Caki2 (cell line): ENCODE measurements at regions not wholly inside any gene's neighbourhood (a gene's known extent, or its start where the extent isn't known, plus 50 kb on each side); places are given as distances from the start of the nearest gene placed in this dataset.
A peak's percentile ranks its signal among the peaks of the same experiment; 100 is the strongest.

Source experiments
- DNase-seq: peaks from one replicate; pipeline ENCODE4 v3.0.0-alpha.2; 2015; ENCODE audit warnings: low read depth
- in situ Hi-C: cut with HindIII; loops from 2 replicates; pipeline ENCODE4 v1.10.0; 2016; ENCODE audit warnings: low sequenced_read_pairs, low pct_unique_long_range_greater_than_20kb, mixed read lengths

GRCh38 chr3:187954873-187955586 lies 198.9 kb upstream of the LPP start:
- peak; percentile 97 for DNase-seq
- in situ Hi-C loops: no loop called here

GRCh38 chr3:187955587-187955952 lies 198.4 kb upstream of the LPP start:
- DNase-seq: no peak
- in situ Hi-C loops: no loop called here

- DNase-seq: no peak
- in situ Hi-C loops: no loop called here
Measured at GRCh38 chr3:187957165-187957581, 196.8 kb upstream of the LPP start.

GRCh38 chr3:187957582-187957981 lies 196.4 kb upstream of the LPP start:
- in situ Hi-C loops: no loop called here
- no peak for DNase-seq

- no peak for DNase-seq
- in situ Hi-C loops: no loop called here
Measured at GRCh38 chr3:187958432-187959003, 195.4 kb upstream of the LPP start.

- no peak for DNase-seq
- in situ Hi-C loops: no loop called here
Measured at GRCh38 chr3:187960820-187961219, 193.1 kb upstream of the LPP start.

- in situ Hi-C loops: no loop called here
- DNase-seq: no peak
Measured at GRCh38 chr3:187961366-187961765, 192.6 kb upstream of the LPP start.

- no peak for DNase-seq
- in situ Hi-C loops: no loop called here
Measured at GRCh38 chr3:187963003-187963676, 190.8 kb upstream of the LPP start.

- no peak for DNase-seq
- in situ Hi-C loops: no loop called here
Measured at GRCh38 chr3:187963677-187964385, 190.1 kb upstream of the LPP start.

GRCh38 chr3:187964760-187965159 lies 189.2 kb upstream of the LPP start:
- DNase-seq: no peak
- in situ Hi-C loops: no loop called here

- in situ Hi-C loops: no loop called here
- DNase-seq: no peak
Measured at GRCh38 chr3:187966096-187966495, 187.9 kb upstream of the LPP start.

GRCh38 chr3:187966636-187967406 lies 187.1 kb upstream of the LPP start:
- DNase-seq: no peak

GRCh38 chr3:187967993-187968392 lies 186.0 kb upstream of the LPP start:
- no peak for DNase-seq
- in situ Hi-C loops: no loop called here

More at GRCh38 chr3:187966636-187967406, 187.1 kb upstream of the LPP start:
- in situ Hi-C loops: no loop called here

GRCh38 chr3:187968883-187969580 lies 184.9 kb upstream of the LPP start:
- in situ Hi-C loops: no loop called here
- DNase-seq: peak; percentile 35

GRCh38 chr3:187969581-187969950 lies 184.4 kb upstream of the LPP start:
- DNase-seq: peak; percentile 64
- in situ Hi-C loops: no loop called here

- no peak for DNase-seq
- in situ Hi-C loops: no loop called here
Measured at GRCh38 chr3:187970106-187970505, 183.9 kb upstream of the LPP start.

GRCh38 chr3:187971629-187972028 lies 182.3 kb upstream of the LPP start:
- in situ Hi-C loops: no loop called here
- DNase-seq: no peak

- in situ Hi-C loops: no loop called here
- DNase-seq: no peak
Measured at GRCh38 chr3:187972454-187972853, 181.5 kb upstream of the LPP start.
